Neural cell (in vitro differentiated cells): ENCODE measurements at regions not wholly inside any gene's neighbourhood (a gene's known extent, or its start where the extent isn't known, plus 50 kb on each side); places are given as distances from the start of the nearest gene placed in this dataset.
"Not testable (repeated sequence)": the region's sequence is repeated elsewhere in the genome, so short reads cannot be mapped to it uniquely, and the experiment has no call there.

ENCODE experiments used
- EP300 ChIP-seq: fragments of 450-650 bp; conservative IDR thresholded peaks from 2 replicates; pipeline ENCODE4 v1.6.1; 2014; ENCODE audit warnings: antibody characterized with exemption, mild to moderate bottlenecking, moderate library complexity; ENCODE audit not compliant: poor library complexity, severe bottlenecking
- EZH2 ChIP-seq: fragments of 200-600, 300-800 bp; shearing (Covaris generic), sonication (generic); IDR thresholded peaks from 2 replicates; pipeline ENCODE4 v1.6.1; 2014; ENCODE audit warnings: antibody characterized with exemption, low read length, borderline replicate concordance, mild to moderate bottlenecking; ENCODE audit not compliant: insufficient read depth, poor library complexity, severe bottlenecking
- POLR2AphosphoS5 ChIP-seq: IDR thresholded peaks from 2 replicates; pipeline ENCODE4 v1.6.1; 2012
- RAD21 ChIP-seq: fragments of 450-650 bp; conservative IDR thresholded peaks from 2 replicates; pipeline ENCODE4 v1.6.1; 2014; ENCODE audit warnings: antibody characterized with exemption, mild to moderate bottlenecking, moderate library complexity
- REST ChIP-seq: IDR thresholded peaks from 2 replicates; pipeline ENCODE4 v1.6.1; 2012; ENCODE audit warnings: borderline replicate concordance
- SMC3 ChIP-seq: fragments of 450-650 bp; conservative IDR thresholded peaks from 2 replicates; pipeline ENCODE4 v1.6.1; 2014; ENCODE audit warnings: antibody characterized with exemption, mild to moderate bottlenecking, moderate library complexity; ENCODE audit not compliant: poor library complexity
- TF ChIP-seq, protein P1 (sequence below): fragments of 450-650 bp; IDR thresholded peaks from 2 replicates; pipeline ENCODE4 v1.5.1; 2014; ENCODE audit warnings: antibody characterized with exemption, mild to moderate bottlenecking, moderate library complexity; ENCODE audit not compliant: poor library complexity, severe bottlenecking

GRCh38 chr3:193155044-193155781 is 85.8 kb upstream of the PLAAT1 start:
- TF ChIP-seq, protein P1, sequence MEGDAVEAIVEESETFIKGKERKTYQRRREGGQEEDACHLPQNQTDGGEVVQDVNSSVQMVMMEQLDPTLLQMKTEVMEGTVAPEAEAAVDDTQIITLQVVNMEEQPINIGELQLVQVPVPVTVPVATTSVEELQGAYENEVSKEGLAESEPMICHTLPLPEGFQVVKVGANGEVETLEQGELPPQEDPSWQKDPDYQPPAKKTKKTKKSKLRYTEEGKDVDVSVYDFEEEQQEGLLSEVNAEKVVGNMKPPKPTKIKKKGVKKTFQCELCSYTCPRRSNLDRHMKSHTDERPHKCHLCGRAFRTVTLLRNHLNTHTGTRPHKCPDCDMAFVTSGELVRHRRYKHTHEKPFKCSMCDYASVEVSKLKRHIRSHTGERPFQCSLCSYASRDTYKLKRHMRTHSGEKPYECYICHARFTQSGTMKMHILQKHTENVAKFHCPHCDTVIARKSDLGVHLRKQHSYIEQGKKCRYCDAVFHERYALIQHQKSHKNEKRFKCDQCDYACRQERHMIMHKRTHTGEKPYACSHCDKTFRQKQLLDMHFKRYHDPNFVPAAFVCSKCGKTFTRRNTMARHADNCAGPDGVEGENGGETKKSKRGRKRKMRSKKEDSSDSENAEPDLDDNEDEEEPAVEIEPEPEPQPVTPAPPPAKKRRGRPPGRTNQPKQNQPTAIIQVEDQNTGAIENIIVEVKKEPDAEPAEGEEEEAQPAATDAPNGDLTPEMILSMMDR: not testable (repeated sequence)
- TF ChIP-seq POLR2AphosphoS5, REST, EZH2, SMC3, RAD21, EP300: not testable (repeated sequence)
